K562 (cell line): ENCODE measurements at regions not wholly inside any gene's neighbourhood (a gene's known extent, or its start where the extent isn't known, plus 50 kb on each side); places are given as distances from the start of the nearest gene placed in this dataset.

Experiments
- BHLHE40 ChIP-seq: IDR thresholded peaks from 2 replicates; pipeline ENCODE4 v1.6.1; 2011; ENCODE audit warnings: low read length, improper control_type of control experiment
- NFE2L1 ChIP-seq: fragments of 450-650 bp; IDR thresholded peaks from 2 replicates; pipeline ENCODE4 v1.6.1; 2016; ENCODE audit warnings: missing genetic modification characterization, low read depth, mild to moderate bottlenecking, missing compliant biosample characterization, moderate library complexity, borderline replicate concordance
- ZNF589 ChIP-seq: fragments of 200-800 bp; sonication (Bioruptor generic); IDR thresholded peaks from 2 replicates; pipeline ENCODE4 v1.6.1; 2016; ENCODE audit warnings: low read depth, missing genetic modification characterization, missing compliant biosample characterization

DNA sequence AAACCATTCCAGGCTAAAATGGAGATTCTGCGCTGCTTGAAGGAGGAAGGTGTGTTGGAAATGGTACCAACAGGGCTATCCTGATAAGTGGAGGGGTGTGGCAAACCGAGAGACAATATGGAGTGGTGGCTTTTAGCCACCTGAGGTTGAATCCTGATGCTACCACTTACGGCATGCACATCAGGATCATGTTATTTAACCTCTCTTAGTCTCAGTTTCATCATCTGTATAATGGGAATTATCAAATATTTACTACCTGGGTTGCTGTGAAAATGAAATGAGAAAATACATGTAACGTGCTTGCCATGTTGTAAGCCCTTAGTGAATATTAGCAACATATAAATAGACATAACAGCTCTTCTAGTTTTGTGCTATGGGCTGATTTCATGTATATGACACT is 117.1 kb downstream of the TBX19 start:
- TF ChIP-seq ZNF589 (CRISPR knock-in tag) = no peak
- no peak for TF ChIP-seq NFE2L1 (tag)
- TF ChIP-seq BHLHE40 = no peak
